ENCODE measurements at regions not wholly inside any gene's neighbourhood (a gene's known extent, or its start where the extent isn't known, plus 50 kb on each side); places are given as distances from the start of the nearest gene placed in this dataset.
"Not testable (repeated sequence)": the region's sequence is repeated elsewhere in the genome, so short reads cannot be mapped to it uniquely, and the experiment has no call there.

- H3K9me3 Mint-ChIP-seq (ENCODE audit: low read depth), result no peaks in the 10 kb centered on the region
- ChIA-PET CTCF (no interaction called here), POLR2A (no interaction called here)
- no peaks in the 10 kb centered on the region for H3K4me1 Mint-ChIP-seq
- H3K36me3 Mint-ChIP-seq (ENCODE audit: low read depth), result no peaks in the 10 kb centered on the region
- intact Hi-C loops (cut with DNase I, micrococcal nuclease), result no loop called here
- DNase-seq, result no peak
- no peak overlapping the region for H3K27ac Mint-ChIP-seq
- peaks cover 2% of the 10 kb centered on the region for H3K27me3 Mint-ChIP-seq
- H3K4me3 Mint-ChIP-seq, result no peak overlapping the region
- ATAC-seq, result no peak
Measured at GRCh38 chr3:139217633-139218032, 126.2 kb upstream of the MRPS22 start.

- DNase-seq (no peak), ATAC-seq (no peak)
- no peak overlapping the region for H3K27ac Mint-ChIP-seq
- peaks cover 2% of the 10 kb centered on the region for H3K27me3 Mint-ChIP-seq
- no peaks in the 10 kb centered on the region for H3K9me3 Mint-ChIP-seq (ENCODE audit: low read depth)
- H3K4me1 Mint-ChIP-seq, result no peaks in the 10 kb centered on the region
- POLR2A ChIA-PET, result no interaction called here
- CTCF ChIA-PET, result no interaction called here
- intact Hi-C loops (cut with DNase I, micrococcal nuclease), result no loop called here
- no peak overlapping the region for H3K4me3 Mint-ChIP-seq
- H3K36me3 Mint-ChIP-seq (ENCODE audit: low read depth), result no peaks in the 10 kb centered on the region
Measured at GRCh38 chr3:139218046-139218445, 125.8 kb upstream of the MRPS22 start.

- ChIA-PET CTCF (no interaction called here), POLR2A (no interaction called here)
- Mint-ChIP-seq H3K36me3 (ENCODE audit: low read depth) (no peaks in the 10 kb centered on the region), H3K27me3 (no peaks in the 10 kb centered on the region), H3K27ac (no peak overlapping the region), H3K4me3 (no peak overlapping the region), H3K9me3 (ENCODE audit: low read depth) (no peaks in the 10 kb centered on the region), H3K4me1 (no peaks in the 10 kb centered on the region)
- no peak for ATAC-seq
- DNase-seq, result no peak
- intact Hi-C loops (cut with DNase I, micrococcal nuclease), result no loop called here
Measured at GRCh38 chr3:139219463-139219862, 124.4 kb upstream of the MRPS22 start.

GRCh38 chr3:139222100-139222657, 121.6 kb upstream of the MRPS22 start:
- H3K36me3 Mint-ChIP-seq (ENCODE audit: low read depth), result no peaks in the 10 kb centered on the region
- no peaks in the 10 kb centered on the region for H3K4me1 Mint-ChIP-seq
- H3K9me3 Mint-ChIP-seq (ENCODE audit: low read depth), result no peaks in the 10 kb centered on the region
- intact Hi-C loops (cut with DNase I, micrococcal nuclease), result no loop called here
- DNase-seq (no peak), ATAC-seq (no peak)
- no peaks in the 10 kb centered on the region for H3K27me3 Mint-ChIP-seq
- no peak overlapping the region for H3K27ac Mint-ChIP-seq
- POLR2A ChIA-PET, result no interaction called here
- CTCF ChIA-PET, result interaction anchor here (0.5 kb wide), 1 partner anchor 65 kb away, joined by 4 read pairs; no protein-coding TSS in a partner anchor
- no peak overlapping the region for H3K4me3 Mint-ChIP-seq

- no peaks in the 10 kb centered on the region for H3K9me3 Mint-ChIP-seq (ENCODE audit: low read depth)
- intact Hi-C loops (cut with DNase I, micrococcal nuclease), result no loop called here
- POLR2A ChIA-PET, result no interaction called here
- DNase-seq, result no peak
- no peaks in the 10 kb centered on the region for H3K4me1 Mint-ChIP-seq
- H3K27me3 Mint-ChIP-seq, result no peaks in the 10 kb centered on the region
- H3K4me3 Mint-ChIP-seq, result no peak overlapping the region
- H3K36me3 Mint-ChIP-seq (ENCODE audit: low read depth), result no peaks in the 10 kb centered on the region
- H3K27ac Mint-ChIP-seq, result no peak overlapping the region
- CTCF ChIA-PET, result no interaction called here
- ATAC-seq, result no peak
Measured at GRCh38 chr3:139225548-139225947, 118.3 kb upstream of the MRPS22 start.

GRCh38 chr3:139226731-139227130, 117.1 kb upstream of the MRPS22 start:
- no peaks in the 10 kb centered on the region for H3K27me3 Mint-ChIP-seq
- DNase-seq, result no peak
- no peaks in the 10 kb centered on the region for H3K4me1 Mint-ChIP-seq

GRCh38 chr3:139227165-139227564, 116.7 kb upstream of the MRPS22 start:
- CTCF ChIA-PET, result no interaction called here
- H3K9me3 Mint-ChIP-seq (ENCODE audit: low read depth), result no peaks in the 10 kb centered on the region
- POLR2A ChIA-PET, result no interaction called here
- ATAC-seq, result no peak
- no peaks in the 10 kb centered on the region for H3K4me1 Mint-ChIP-seq
- no peak overlapping the region for H3K27ac Mint-ChIP-seq
- no peak for DNase-seq
- H3K27me3 Mint-ChIP-seq, result no peaks in the 10 kb centered on the region
- H3K4me3 Mint-ChIP-seq, result no peak overlapping the region
- no peaks in the 10 kb centered on the region for H3K36me3 Mint-ChIP-seq (ENCODE audit: low read depth)
- intact Hi-C loops (cut with DNase I, micrococcal nuclease), result no loop called here

More at GRCh38 chr3:139226731-139227130, 117.1 kb upstream of the MRPS22 start:
- Mint-ChIP-seq H3K27ac (no peak overlapping the region), H3K36me3 (ENCODE audit: low read depth) (no peaks in the 10 kb centered on the region), H3K9me3 (ENCODE audit: low read depth) (no peaks in the 10 kb centered on the region), H3K4me3 (no peak overlapping the region)
- no peak for ATAC-seq
- ChIA-PET POLR2A (no interaction called here), CTCF (interaction anchor here (0.6 kb wide), 1 partner anchor 84 kb away, joined by 3 read pairs; no protein-coding TSS in a partner anchor)
- intact Hi-C loops (cut with DNase I, micrococcal nuclease), result no loop called here

GRCh38 chr3:139227827-139228226, 116.0 kb upstream of the MRPS22 start:
- ChIA-PET POLR2A (no interaction called here), CTCF (no interaction called here)
- H3K27me3 Mint-ChIP-seq, result no peaks in the 10 kb centered on the region
- no peaks in the 10 kb centered on the region for H3K36me3 Mint-ChIP-seq (ENCODE audit: low read depth)
- ATAC-seq, result no peak
- intact Hi-C loops (cut with DNase I, micrococcal nuclease), result no loop called here
- DNase-seq, result no peak
- no peaks in the 10 kb centered on the region for H3K4me1 Mint-ChIP-seq
- no peaks in the 10 kb centered on the region for H3K9me3 Mint-ChIP-seq (ENCODE audit: low read depth)
- H3K4me3 Mint-ChIP-seq, result no peak overlapping the region
- no peak overlapping the region for H3K27ac Mint-ChIP-seq

- Mint-ChIP-seq H3K36me3 (ENCODE audit: low read depth) (no peaks in the 10 kb centered on the region), H3K4me3 (no peak overlapping the region), H3K9me3 (ENCODE audit: low read depth) (no peaks in the 10 kb centered on the region), H3K27ac (no peak overlapping the region), H3K4me1 (no peaks in the 10 kb centered on the region), H3K27me3 (no peaks in the 10 kb centered on the region)
- intact Hi-C loops (cut with DNase I, micrococcal nuclease), result no loop called here
- DNase-seq, result no peak
- ChIA-PET POLR2A (no interaction called here), CTCF (interaction anchor here (0.7 kb wide), 1 partner anchor 50 kb away, joined by 3 read pairs; no protein-coding TSS in a partner anchor)
- ATAC-seq, result no peak
Measured at GRCh38 chr3:139230391-139230790, 113.4 kb upstream of the MRPS22 start.

- Mint-ChIP-seq H3K36me3 (ENCODE audit: low read depth) (no peaks in the 10 kb centered on the region), H3K4me3 (no peak overlapping the region), H3K27ac (no peak overlapping the region), H3K9me3 (ENCODE audit: low read depth) (no peaks in the 10 kb centered on the region), H3K27me3 (no peaks in the 10 kb centered on the region), H3K4me1 (no peaks in the 10 kb centered on the region)
- intact Hi-C loops (cut with DNase I, micrococcal nuclease), result no loop called here
- DNase-seq (no peak), ATAC-seq (no peak)
- ChIA-PET POLR2A (no interaction called here), CTCF (interaction anchor here (0.6 kb wide), 1 partner anchor 225 kb away, joined by 3 read pairs; no protein-coding TSS in a partner anchor)
Measured at GRCh38 chr3:139231555-139232281, 112.1 kb upstream of the MRPS22 start.

- intact Hi-C loops (cut with DNase I, micrococcal nuclease); CTCF ChIA-PET; H3K4me3 Mint-ChIP-seq; POLR2A ChIA-PET; H3K9me3 Mint-ChIP-seq (ENCODE audit: low read depth); H3K4me1 Mint-ChIP-seq; H3K27me3 Mint-ChIP-seq; H3K27ac Mint-ChIP-seq; ATAC-seq; DNase-seq; H3K36me3 Mint-ChIP-seq (ENCODE audit: low read depth): not testable (repeated sequence)
Measured at GRCh38 chr3:139232341-139232740, 111.5 kb upstream of the MRPS22 start.

- Mint-ChIP-seq H3K36me3 (ENCODE audit: low read depth) (no peaks in the 10 kb centered on the region), H3K4me3 (no peak overlapping the region), H3K4me1 (no peaks in the 10 kb centered on the region), H3K27me3 (peaks cover 8% of the 10 kb centered on the region), H3K27ac (no peak overlapping the region), H3K9me3 (ENCODE audit: low read depth) (no peaks in the 10 kb centered on the region)
- ChIA-PET CTCF (no interaction called here), POLR2A (no interaction called here)
- intact Hi-C loops (cut with DNase I, micrococcal nuclease), result no loop called here
- DNase-seq, result no peak
- no peak for ATAC-seq
Measured at GRCh38 chr3:139234491-139234890, 109.3 kb upstream of the MRPS22 start.
